Natural killer cell (primary cell): ENCODE measurements at regions not wholly inside any gene's neighbourhood (a gene's known extent, or its start where the extent isn't known, plus 50 kb on each side); places are given as distances from the start of the nearest gene placed in this dataset.
A peak's percentile ranks its signal among the peaks of the same experiment; 100 is the strongest.

Source experiments
- ATAC-seq, 3 donors: fragments of 150-1000 bp in 2 of 3; fragments of 200-7000 bp in 1 of 3; cut with Tn5 transposase; 1 replicate in 1 of 3; 2 replicates in 2 of 3; pipeline ENCODE4 v1.10.0; 2021; ENCODE audit warnings: mild to moderate bottlenecking in 2 of 3, moderate library complexity in 2 of 3
- DNase-seq, 2 donors: peaks; one replicate each; pipeline versions ENCODE4 v3.0.0 to v3.0.0-alpha.2; 2013 to 2021; ENCODE audit warnings: mixed read lengths in 1 of 2
- H3K27ac ChIP-seq: one replicate; pipeline ENCODE4 v1.5.1; 2013; ENCODE audit warnings: mild to moderate bottlenecking, low read length
- H3K27me3 ChIP-seq: one replicate; pipeline ENCODE4 v1.6.1; 2013; ENCODE audit warnings: low read length; ENCODE audit not compliant: control insufficient read depth, insufficient read depth
- H3K36me3 ChIP-seq: one replicate; pipeline ENCODE4 v1.6.1; 2013; ENCODE audit warnings: low read length; ENCODE audit not compliant: control insufficient read depth, insufficient read depth
- H3K4me1 ChIP-seq: one replicate; pipeline ENCODE4 v1.6.1; 2013; ENCODE audit warnings: low read length; ENCODE audit not compliant: control insufficient read depth, insufficient read depth
- H3K4me3 ChIP-seq: one replicate; pipeline ENCODE4 v1.5.1; 2013; ENCODE audit warnings: low read length
- H3K9me3 ChIP-seq: one replicate; pipeline ENCODE4 v1.6.1; 2013; ENCODE audit warnings: low read length; ENCODE audit not compliant: control insufficient read depth, insufficient read depth
- H3K27ac Mint-ChIP-seq, 2 donors: one replicate each; pipeline ENCODE4 v1.8.0; 2022; ENCODE audit warnings: mild to moderate bottlenecking in 2 of 2, mixed read lengths in 2 of 2, moderate library complexity in 1 of 2
- H3K27me3 Mint-ChIP-seq, 2 donors: one replicate each; pipeline ENCODE4 v1.8.0; 2022; ENCODE audit warnings: low read depth in 2 of 2, mixed read lengths in 2 of 2
- H3K36me3 Mint-ChIP-seq: one replicate; pipeline ENCODE4 v1.8.0; 2022; ENCODE audit warnings: mixed read lengths
- H3K4me1 Mint-ChIP-seq, 2 donors: one replicate each; pipeline ENCODE4 v1.8.0; 2022; ENCODE audit warnings: mixed read lengths in 2 of 2
- H3K4me3 Mint-ChIP-seq: one replicate; pipeline ENCODE4 v1.8.0; 2022; ENCODE audit warnings: mild to moderate bottlenecking, moderate library complexity, mixed read lengths
- H3K9me3 Mint-ChIP-seq, 2 donors: one replicate each; pipeline ENCODE4 v1.8.0; 2022; ENCODE audit warnings: mixed read lengths in 2 of 2
- CTCF ChIP-seq: fragments of 200-600 bp; IDR thresholded peaks from one replicate; pipeline ENCODE4 v1.8.0; 2022; ENCODE audit warnings: antibody characterized with exemption
- WGBS: methylation state at CpG from one replicate; pipeline ENCODE4 v1.1.7; 2013; ENCODE audit warnings: missing lambda C conversion rate; ENCODE audit not compliant: insufficient coverage; 5-methylcytosine and 5-hydroxymethylcytosine counted together
- intact Hi-C: fragments of 100-400 bp; cut with micrococcal nuclease; formaldehyde crosslinking; loops from one replicate; pipeline ENCODE4 v1.14.2; 2022

- DNase-seq (peak in 1 of 2 donors; percentile 27), ATAC-seq (no peak)
- Mint-ChIP-seq H3K27ac (peak overlapping the region; percentile 74 to 76), H3K4me3 (peak overlapping the region; percentile 7), H3K27me3 (no peaks in the 10 kb centered on the region), H3K4me1 (peaks cover 65 to 75% of the 10 kb centered on the region in 2 donors), H3K9me3 (no peaks in the 10 kb centered on the region), H3K36me3 (no peaks in the 10 kb centered on the region)
- Histone ChIP-seq H3K9me3 (no peaks in the 10 kb centered on the region), H3K27me3 (no peaks in the 10 kb centered on the region), H3K4me3 (no peak overlapping the region), H3K36me3 (no peaks in the 10 kb centered on the region), H3K4me1 (peaks cover 39% of the 10 kb centered on the region), H3K27ac (no peak overlapping the region)
- intact Hi-C loops: loop anchor here (5.0 kb wide), 2 partner anchors 109 to 324 kb away; no protein-coding TSS in a partner anchor
- 50% methylated on average over 1 of the region's 4 CpGs for WGBS
- TF ChIP-seq CTCF: no peak
These were observed 393.7 kb downstream of the ETS1 start for GRCh38 chr11:128193615-128194014.

GRCh38 chr11:128190312-128190711 lies 397.0 kb downstream of the ETS1 start:
- H3K27ac Mint-ChIP-seq: peak overlapping the region; percentile 89 to 92
- H3K9me3 Mint-ChIP-seq: peaks cover 0 to under 1% of the 10 kb centered on the region in 2 donors
- peaks cover under 1% of the 10 kb centered on the region for H3K9me3 ChIP-seq
- no peak overlapping the region for H3K4me3 ChIP-seq
- no peaks in the 10 kb centered on the region for H3K36me3 ChIP-seq
- peaks cover 47% of the 10 kb centered on the region for H3K4me1 ChIP-seq
- ATAC-seq (peak; percentile 74 to 91 (median 80)), DNase-seq (peak; percentile 39 to 80)
- no peaks in the 10 kb centered on the region for H3K36me3 Mint-ChIP-seq
- intact Hi-C loops: loop anchor here (5.0 kb wide), 2 partner anchors 112 to 327 kb away; no protein-coding TSS in a partner anchor
- H3K27ac ChIP-seq: peak overlapping the region; percentile 72
- no peaks in the 10 kb centered on the region for H3K27me3 ChIP-seq
- WGBS: 22% methylated on average over 5 of the region's 5 CpGs
- H3K4me3 Mint-ChIP-seq: peak overlapping the region; percentile 77
- no peak for TF ChIP-seq CTCF
- peaks cover 67 to 74% of the 10 kb centered on the region in 2 donors for H3K4me1 Mint-ChIP-seq
- H3K27me3 Mint-ChIP-seq: no peaks in the 10 kb centered on the region

GRCh38 chr11:128189823-128190222 lies 397.5 kb downstream of the ETS1 start:
- Histone ChIP-seq H3K36me3 (no peaks in the 10 kb centered on the region), H3K9me3 (peaks cover 5% of the 10 kb centered on the region), H3K27ac (peak overlapping the region; percentile 72), H3K4me3 (no peak overlapping the region), H3K27me3 (no peaks in the 10 kb centered on the region), H3K4me1 (peaks cover 43% of the 10 kb centered on the region)
- DNase-seq (no peak), ATAC-seq (peak; percentile 40 to 54 (median 54))
- Mint-ChIP-seq H3K36me3 (no peaks in the 10 kb centered on the region), H3K27ac (peak overlapping the region; percentile 89 to 92), H3K9me3 (peaks cover 0 to 3% of the 10 kb centered on the region in 2 donors), H3K4me1 (peaks cover 67 to 69% of the 10 kb centered on the region in 2 donors), H3K27me3 (no peaks in the 10 kb centered on the region), H3K4me3 (peak overlapping the region; percentile 77)
- intact Hi-C loops: loop anchor here (5.0 kb wide), 2 partner anchors 112 to 327 kb away; no protein-coding TSS in a partner anchor
- no peak for TF ChIP-seq CTCF
- WGBS: 62% methylated on average over 4 of the region's 4 CpGs
